ENCODE measurements at regions not wholly inside any gene's neighbourhood (a gene's known extent, or its start where the extent isn't known, plus 50 kb on each side); places are given as distances from the start of the nearest gene placed in this dataset.

DNA sequence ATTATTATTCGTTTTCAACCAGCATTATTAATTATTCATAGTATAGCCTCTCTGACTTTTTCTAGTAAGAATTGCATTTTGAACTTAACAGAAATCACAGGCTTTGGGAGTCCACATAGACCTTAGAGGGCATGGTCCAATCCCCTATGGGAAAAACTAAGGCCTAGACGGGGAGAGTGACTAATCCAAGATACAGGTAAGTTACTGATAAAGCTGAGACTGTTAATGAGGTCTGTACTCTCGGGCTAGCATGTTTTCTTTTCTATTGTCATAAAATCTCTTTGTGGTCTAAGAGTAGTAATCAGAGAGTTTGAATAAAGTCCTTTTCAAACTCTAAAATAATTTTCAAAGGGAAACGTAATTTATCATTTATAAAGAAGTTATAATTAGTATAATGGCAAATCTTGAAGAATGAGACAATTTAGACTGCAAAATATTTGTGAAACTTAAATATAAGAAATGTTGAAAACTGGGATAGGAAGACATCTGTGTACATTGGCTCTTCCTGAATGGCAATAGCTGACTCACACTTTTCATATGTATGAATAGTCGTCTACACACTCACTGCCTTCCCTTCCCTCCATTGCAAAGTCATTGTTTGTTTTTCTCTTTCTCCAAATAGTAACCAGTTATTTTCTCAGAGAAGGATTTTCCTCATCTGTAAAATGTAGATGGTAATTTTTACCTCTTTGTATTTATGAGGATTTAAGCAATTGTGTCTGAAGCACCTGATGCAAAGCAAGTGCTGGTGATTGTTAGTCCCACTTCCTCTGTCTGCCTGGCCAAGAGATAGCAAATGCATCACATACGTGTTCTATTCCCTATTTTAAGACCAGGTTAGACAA lies 207.9 kb upstream of the CD180 start:
- no peak for TF ChIP-seq CTCF (IDR thresholded peaks at IDR 0.05)
- TF ChIP-seq POLR2A (IDR thresholded peaks at IDR 0.05), result no peak
- TF ChIP-seq POLR2AphosphoS5 (IDR thresholded peaks at IDR 0.05; ENCODE audit: insufficient read depth in 1 of 2, low read depth in 1 of 2), result no peak

Data from vagina (tissue), 2 donors.